Stomach (tissue), 4 donors: ENCODE measurements at regions not wholly inside any gene's neighbourhood (a gene's known extent, or its start where the extent isn't known, plus 50 kb on each side); places are given as distances from the start of the nearest gene placed in this dataset.

Experiments used
- POLR2A ChIP-seq, 4 donors: fragments of 450-650 bp; IDR thresholded peaks; one replicate each; pipeline ENCODE4 v1.6.1; 2016; ENCODE audit warnings: antibody characterized with exemption in 4 of 4, control low read depth in 2 of 4, mild to moderate bottlenecking in 1 of 4, moderate library complexity in 1 of 4
- POLR2AphosphoS5 ChIP-seq, 3 donors: sonication (generic); formaldehyde crosslinking; IDR thresholded peaks; one replicate each; pipeline ENCODE4 v1.6.1; 2016; ENCODE audit warnings: antibody characterized with exemption in 3 of 3
- TF ChIP-seq, protein P1 (sequence below), 7 experiments: fragments of 450-650 bp in 4 of 7; fragments of 200-600 bp in 3 of 7; sonication (generic) in 3 of 7; IDR thresholded peaks; one replicate each; pipeline ENCODE4 v1.5.1; 2016 to 2019; ENCODE audit warnings: antibody characterized with exemption in 7 of 7, control low read depth in 2 of 7, mild to moderate bottlenecking in 1 of 7

GRCh38 chr11:19467904-19468303 is 227.2 kb upstream of the E2F8 start:
- TF ChIP-seq POLR2AphosphoS5 (IDR thresholded peaks at IDR 0.05) (no peak), POLR2A (IDR thresholded peaks at IDR 0.05) (no peak)
- TF ChIP-seq, protein P1, sequence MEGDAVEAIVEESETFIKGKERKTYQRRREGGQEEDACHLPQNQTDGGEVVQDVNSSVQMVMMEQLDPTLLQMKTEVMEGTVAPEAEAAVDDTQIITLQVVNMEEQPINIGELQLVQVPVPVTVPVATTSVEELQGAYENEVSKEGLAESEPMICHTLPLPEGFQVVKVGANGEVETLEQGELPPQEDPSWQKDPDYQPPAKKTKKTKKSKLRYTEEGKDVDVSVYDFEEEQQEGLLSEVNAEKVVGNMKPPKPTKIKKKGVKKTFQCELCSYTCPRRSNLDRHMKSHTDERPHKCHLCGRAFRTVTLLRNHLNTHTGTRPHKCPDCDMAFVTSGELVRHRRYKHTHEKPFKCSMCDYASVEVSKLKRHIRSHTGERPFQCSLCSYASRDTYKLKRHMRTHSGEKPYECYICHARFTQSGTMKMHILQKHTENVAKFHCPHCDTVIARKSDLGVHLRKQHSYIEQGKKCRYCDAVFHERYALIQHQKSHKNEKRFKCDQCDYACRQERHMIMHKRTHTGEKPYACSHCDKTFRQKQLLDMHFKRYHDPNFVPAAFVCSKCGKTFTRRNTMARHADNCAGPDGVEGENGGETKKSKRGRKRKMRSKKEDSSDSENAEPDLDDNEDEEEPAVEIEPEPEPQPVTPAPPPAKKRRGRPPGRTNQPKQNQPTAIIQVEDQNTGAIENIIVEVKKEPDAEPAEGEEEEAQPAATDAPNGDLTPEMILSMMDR (IDR thresholded peaks at IDR 0.05): no peak
